ENCODE measurements at regions not wholly inside any gene's neighbourhood (a gene's known extent, or its start where the extent isn't known, plus 50 kb on each side); places are given as distances from the start of the nearest gene placed in this dataset.
"Not testable (repeated sequence)": the region's sequence is repeated elsewhere in the genome, so short reads cannot be mapped to it uniquely, and the experiment has no call there.

- TF ChIP-seq, protein P1, sequence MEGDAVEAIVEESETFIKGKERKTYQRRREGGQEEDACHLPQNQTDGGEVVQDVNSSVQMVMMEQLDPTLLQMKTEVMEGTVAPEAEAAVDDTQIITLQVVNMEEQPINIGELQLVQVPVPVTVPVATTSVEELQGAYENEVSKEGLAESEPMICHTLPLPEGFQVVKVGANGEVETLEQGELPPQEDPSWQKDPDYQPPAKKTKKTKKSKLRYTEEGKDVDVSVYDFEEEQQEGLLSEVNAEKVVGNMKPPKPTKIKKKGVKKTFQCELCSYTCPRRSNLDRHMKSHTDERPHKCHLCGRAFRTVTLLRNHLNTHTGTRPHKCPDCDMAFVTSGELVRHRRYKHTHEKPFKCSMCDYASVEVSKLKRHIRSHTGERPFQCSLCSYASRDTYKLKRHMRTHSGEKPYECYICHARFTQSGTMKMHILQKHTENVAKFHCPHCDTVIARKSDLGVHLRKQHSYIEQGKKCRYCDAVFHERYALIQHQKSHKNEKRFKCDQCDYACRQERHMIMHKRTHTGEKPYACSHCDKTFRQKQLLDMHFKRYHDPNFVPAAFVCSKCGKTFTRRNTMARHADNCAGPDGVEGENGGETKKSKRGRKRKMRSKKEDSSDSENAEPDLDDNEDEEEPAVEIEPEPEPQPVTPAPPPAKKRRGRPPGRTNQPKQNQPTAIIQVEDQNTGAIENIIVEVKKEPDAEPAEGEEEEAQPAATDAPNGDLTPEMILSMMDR (conservative IDR thresholded peaks at IDR 0.05 in 1 of 2, IDR thresholded peaks at IDR 0.05 in 1 of 2; ENCODE audit: low read depth in 1 of 2, low read length in 2 of 2): not testable (repeated sequence)
- TF ChIP-seq EZH2 (IDR thresholded peaks at IDR 0.05; ENCODE audit: low read length, missing control alignments): not testable (repeated sequence)
Measured at GRCh38 chr7:135872861-135873260, 104.3 kb downstream of the MTPN start.

All from fibroblast of lung (primary cell).